H1 (cell line): ENCODE measurements at regions not wholly inside any gene's neighbourhood (a gene's known extent, or its start where the extent isn't known, plus 50 kb on each side); places are given as distances from the start of the nearest gene placed in this dataset.

ENCODE experiments used
- CTCF ChIA-PET: fragments of 300-600 bp; sonication (Branson Sonifier 250); formaldehyde crosslinking; loops from one replicate; lab custom pipeline; 2021; ENCODE audit not compliant: partially characterized antibody; lab: Charles Lee
- POLR2A ChIA-PET: fragments of 300-600 bp; sonication (Branson Sonifier 250); formaldehyde crosslinking; loops from one replicate; lab custom pipeline; 2021; ENCODE audit warnings: inconsistent platforms; ENCODE audit not compliant: partially characterized antibody; lab: Charles Lee
- DNase-seq, 2 experiments: peaks; one replicate each; pipeline versions ENCODE4 v3.0.0 to v3.0.0-alpha.2; 2010 to 2022; ENCODE audit warnings: low spot score in 2 of 2, low read depth in 1 of 2, mixed read lengths in 1 of 2
- FAIRE-seq: peaks from 2 replicates; lab custom pipeline; 2011; peaks lifted over from hg19 to GRCh38; lab: Jason Lieb, UNC
- H2AFZ ChIP-seq: 2 replicates; pipeline ENCODE4 v1.8.1; 2012; ENCODE audit warnings: low read length, inconsistent platforms
- H2AK5ac ChIP-seq: 2 replicates; pipeline ENCODE4 v1.6.1; 2013; ENCODE audit warnings: low read depth, low read length
- H2BK120ac ChIP-seq: replicated peaks from 2 replicates; pipeline ENCODE3; 2013; ENCODE audit warnings: low read depth, low read length, inconsistent platforms
- H2BK12ac ChIP-seq: 2 replicates; pipeline ENCODE4 v1.6.1; 2013; ENCODE audit warnings: low read depth, low read length
- H2BK15ac ChIP-seq: 2 replicates; pipeline ENCODE4 v1.6.1; 2013; ENCODE audit warnings: low read length
- H2BK20ac ChIP-seq: 2 replicates; pipeline ENCODE4 v1.6.1; 2013; ENCODE audit warnings: low read length
- H2BK5ac ChIP-seq: 2 replicates; pipeline ENCODE4 v1.6.1; 2013; ENCODE audit warnings: low read depth, low read length
- H3K14ac ChIP-seq: 2 replicates; pipeline ENCODE4 v1.6.1; 2013; ENCODE audit warnings: inconsistent platforms; ENCODE audit not compliant: insufficient read length
- H3K18ac ChIP-seq: 2 replicates; pipeline ENCODE4 v1.6.1; 2013; ENCODE audit warnings: low read length; ENCODE audit errors: extremely low read depth
- H3K23ac ChIP-seq: 2 replicates; pipeline ENCODE4 v1.6.1; 2013; ENCODE audit warnings: inconsistent platforms; ENCODE audit not compliant: insufficient read length
- H3K23me2 ChIP-seq: 2 replicates; pipeline ENCODE4 v1.6.1; 2013; ENCODE audit warnings: low read depth, low read length
- H3K27ac ChIP-seq: 2 replicates; pipeline ENCODE4 v1.6.1; 2011; ENCODE audit warnings: low read depth, low read length, inconsistent platforms
- H3K27me3 ChIP-seq, 4 experiments: replicated peaks in 1 of 4; 1 replicate in 1 of 4; 2 replicates in 3 of 4; pipeline versions ENCODE4 v1.6.1 to v1.8.1; 2011 to 2013; ENCODE audit warnings: low read length in 3 of 4, mild to moderate bottlenecking in 3 of 4, inconsistent platforms in 2 of 4, mixed read lengths in 2 of 4, moderate library complexity in 1 of 4; ENCODE audit not compliant: control insufficient read depth in 3 of 4, insufficient read depth in 3 of 4; ENCODE audit errors: extremely low read depth in 1 of 4
- H3K36me3 ChIP-seq, 4 experiments: 2 replicates each; pipeline versions ENCODE4 v1.6.1 to v1.8.1; 2011 to 2013; ENCODE audit warnings: mild to moderate bottlenecking in 4 of 4, low read length in 3 of 4, moderate library complexity in 2 of 4, control low read depth in 1 of 4, inconsistent platforms in 1 of 4; ENCODE audit not compliant: insufficient read depth in 4 of 4, control insufficient read depth in 2 of 4
- H3K4ac ChIP-seq: replicated peaks from 2 replicates; pipeline ENCODE3; 2013; ENCODE audit warnings: low read length, low read depth, mixed read lengths, inconsistent platforms; ENCODE audit not compliant: insufficient read length
- H3K4me1 ChIP-seq, 4 experiments: replicated peaks in 1 of 4; 1 replicate in 1 of 4; 2 replicates in 3 of 4; pipeline versions ENCODE4 v1.6.1 to v1.8.1; 2011 to 2013; ENCODE audit warnings: low read length in 3 of 4, inconsistent platforms in 2 of 4, mixed read lengths in 1 of 4; ENCODE audit not compliant: insufficient read depth in 4 of 4, control insufficient read depth in 3 of 4
- H3K4me2 ChIP-seq, 2 experiments: 2 replicates each; pipeline versions ENCODE4 v1.6.1 to v1.8.1; 2011 to 2013; ENCODE audit warnings: low read depth in 2 of 2, low read length in 2 of 2, control low read depth in 1 of 2, inconsistent platforms in 1 of 2, mild to moderate bottlenecking in 1 of 2; ENCODE audit not compliant: insufficient read depth in 1 of 2
- H3K4me3 ChIP-seq, 4 experiments: fragments of 200-600, 300-600 bp in 1 of 4; sonication (generic), shearing (Covaris generic), sonication (Bioruptor Twin) in 1 of 4; 2 replicates each; pipeline versions ENCODE4 v1.5.1 to v1.8.1; 2011 to 2016; ENCODE audit warnings: low read length in 4 of 4, low read depth in 3 of 4, control low read depth in 2 of 4, inconsistent platforms in 2 of 4, mild to moderate bottlenecking in 2 of 4, mixed read lengths in 1 of 4, moderate library complexity in 1 of 4; ENCODE audit not compliant: insufficient read depth in 2 of 4; ENCODE audit errors: extremely low read depth in 1 of 4
- H3K56ac ChIP-seq: replicated peaks from 2 replicates; pipeline ENCODE3; 2013; ENCODE audit warnings: low read depth, mild to moderate bottlenecking, mixed read lengths, low read length, inconsistent platforms; ENCODE audit not compliant: insufficient read length
- H3K79me1 ChIP-seq: 2 replicates; pipeline ENCODE4 v1.6.1; 2013; ENCODE audit warnings: low read depth, low read length, control low read depth
- H3K79me2 ChIP-seq, 2 experiments: 2 replicates each; pipeline versions ENCODE4 v1.6.1 to v1.8.1; 2012 to 2013; ENCODE audit warnings: low read length in 2 of 2, mild to moderate bottlenecking in 2 of 2, inconsistent platforms in 1 of 2; ENCODE audit not compliant: insufficient read depth in 2 of 2, control insufficient read depth in 1 of 2
- H3K9ac ChIP-seq, 4 experiments: replicated peaks in 1 of 4; 1 replicate in 1 of 4; 2 replicates in 3 of 4; pipeline versions ENCODE4 v1.6.1 to v1.8.1; 2011 to 2013; ENCODE audit warnings: low read depth in 3 of 4, low read length in 3 of 4, control low read depth in 2 of 4, mild to moderate bottlenecking in 2 of 4, moderate library complexity in 2 of 4, inconsistent platforms in 1 of 4; ENCODE audit errors: extremely low read depth in 1 of 4
- H3K9me3 ChIP-seq, 2 experiments: 2 replicates each; pipeline versions ENCODE4 v1.6.1 to v1.8.1; 2012 to 2013; ENCODE audit warnings: mild to moderate bottlenecking in 2 of 2, moderate library complexity in 2 of 2, control low read depth in 1 of 2, inconsistent platforms in 1 of 2, low read depth in 1 of 2, low read length in 1 of 2, mixed read lengths in 1 of 2; ENCODE audit not compliant: insufficient read depth in 2 of 2
- H4K20me1 ChIP-seq, 2 experiments: replicated peaks in 1 of 2; 2 replicates each; pipeline versions ENCODE3 to v1.8.1; 2011 to 2013; ENCODE audit warnings: inconsistent platforms in 2 of 2, low read length in 2 of 2, mild to moderate bottlenecking in 1 of 2; ENCODE audit not compliant: insufficient read depth in 2 of 2, control insufficient read depth in 1 of 2
- H4K5ac ChIP-seq: 2 replicates; pipeline ENCODE4 v1.6.1; 2013; ENCODE audit warnings: low read length, low read depth, mixed read lengths, inconsistent platforms; ENCODE audit not compliant: insufficient read length
- H4K8ac ChIP-seq: 2 replicates; pipeline ENCODE4 v1.8.0; 2013; ENCODE audit warnings: mild to moderate bottlenecking, moderate library complexity, low read length, inconsistent platforms; ENCODE audit not compliant: insufficient read depth; ENCODE audit errors: extremely low read depth
- H4K91ac ChIP-seq: replicated peaks from 2 replicates; pipeline ENCODE3; 2013; ENCODE audit warnings: low read length, mixed read lengths, inconsistent platforms; ENCODE audit not compliant: insufficient read length
- BRCA1 ChIP-seq: IDR thresholded peaks from 2 replicates; pipeline ENCODE4 v1.6.1; 2012; ENCODE audit warnings: low read depth, low read length, improper control_type of control experiment
- CBX5 ChIP-seq: fragments of 300-800, 300-1000 bp; sonication (generic); IDR thresholded peaks from 2 replicates; pipeline ENCODE4 v1.7.1; 2016; ENCODE audit warnings: antibody characterized with exemption, low read length, low read depth
- CHD2 ChIP-seq: IDR thresholded peaks from 2 replicates; pipeline ENCODE4 v1.6.1; 2012; ENCODE audit warnings: low read length, improper control_type of control experiment
- CTBP2 ChIP-seq: IDR thresholded peaks from 2 replicates; pipeline ENCODE4 v1.7.0; 2011; ENCODE audit warnings: borderline replicate concordance, mild to moderate bottlenecking, moderate library complexity, mixed read lengths, low read length; ENCODE audit not compliant: insufficient read depth, insufficient read length
- EGR1 ChIP-seq: IDR thresholded peaks from 2 replicates; pipeline ENCODE4 v1.6.1; 2011; ENCODE audit warnings: low read depth, low read length, borderline replicate concordance
- GTF2F1 ChIP-seq: IDR thresholded peaks from 2 replicates; pipeline ENCODE4 v1.6.1; 2012; ENCODE audit warnings: low read depth, low read length, improper control_type of control experiment, borderline replicate concordance
- KDM1A ChIP-seq: fragments of 200-600, 300-600 bp; sonication (generic); IDR thresholded peaks from 2 replicates; pipeline ENCODE4 v1.7.1; 2016; ENCODE audit warnings: mild to moderate bottlenecking, low read length, borderline replicate concordance
- NRF1 ChIP-seq: IDR thresholded peaks from 2 replicates; pipeline ENCODE4 v1.6.1; 2011; ENCODE audit warnings: mild to moderate bottlenecking, low read depth, low read length, improper control_type of control experiment
- SIN3A ChIP-seq, 2 experiments: IDR thresholded peaks in 1 of 2; conservative IDR thresholded peaks in 1 of 2; 2 replicates each; pipeline ENCODE4 v1.6.1; 2011 to 2012; ENCODE audit warnings: low read length in 2 of 2, improper control_type of control experiment in 1 of 2, low read depth in 1 of 2, mild to moderate bottlenecking in 1 of 2
- SIRT6 ChIP-seq: IDR thresholded peaks from one replicate; pipeline ENCODE4 v1.7.1; 2012; ENCODE audit warnings: low read length, inconsistent platforms
- TAF1 ChIP-seq: IDR thresholded peaks from 2 replicates; pipeline ENCODE4 v1.6.1; 2011; ENCODE audit warnings: mild to moderate bottlenecking, low read depth, low read length
- YY1 ChIP-seq: IDR thresholded peaks from 2 replicates; pipeline ENCODE4 v1.6.1; 2011; ENCODE audit warnings: low read depth, mild to moderate bottlenecking, low read length
- WGBS, 2 experiments: shearing (Covaris generic) in 1 of 2; methylation state at CpG; one replicate each; pipeline versions ENCODE4 v1.1.6 to v1.1.7; 2013 to 2015; ENCODE audit warnings: low lambda C conversion rate in 2 of 2, mixed read lengths in 2 of 2, inconsistent platforms in 1 of 2, low coverage in 1 of 2, missing lambda C conversion rate in 1 of 2; ENCODE audit not compliant: insufficient replicate concordance in 2 of 2, insufficient coverage in 1 of 2, insufficient read length in 1 of 2; ENCODE audit errors: extremely low coverage in 1 of 2, missing lambda C conversion rate in 1 of 2; 5-methylcytosine and 5-hydroxymethylcytosine counted together
- TF ChIP-seq, protein P1 (sequence below): IDR thresholded peaks from 2 replicates; pipeline ENCODE4 v1.6.1; 2012; ENCODE audit warnings: inconsistent platforms

DNA sequence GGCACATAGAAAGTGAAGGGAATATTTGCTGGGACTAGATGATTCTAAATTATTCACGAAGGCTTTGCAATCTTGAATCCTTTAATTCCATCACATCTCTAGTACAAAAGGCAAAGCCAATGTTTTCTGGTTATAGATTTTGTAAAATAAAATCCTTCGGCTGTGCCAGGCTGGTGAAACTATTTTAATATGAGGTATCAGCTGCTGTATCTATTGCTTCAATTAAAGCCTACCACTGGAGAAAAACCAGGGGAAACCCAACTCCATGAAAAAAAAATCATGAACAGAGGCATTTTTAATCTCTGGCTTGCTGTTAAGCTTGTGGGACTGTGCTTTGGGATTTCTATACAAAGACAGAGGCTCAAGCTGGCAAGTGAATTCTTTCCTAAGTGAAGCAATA is 271.8 kb downstream of the QKI start:
- H2AFZ ChIP-seq: no peak overlapping the region
- H3K56ac ChIP-seq: no peak overlapping the region
- no peak overlapping the region for H3K27ac ChIP-seq
- H2AK5ac ChIP-seq: no peak overlapping the region
- H4K8ac ChIP-seq: no peak overlapping the region
- CTCF ChIA-PET: interaction anchor here (0.6 kb wide), 1 partner anchor 726 kb away, joined by 3 read pairs; no protein-coding TSS in a partner anchor
- no peak for DNase-seq
- 92% methylated on average over 2 of the region's 2 CpGs; no CpG with 5 or more reads in 1 of the 2 experiments for WGBS, 2 experiments
- H3K36me3 ChIP-seq: no peaks in the 10 kb centered on the region; a peak in 1 of 8 replicates
- H3K4me1 ChIP-seq: no peaks in the 10 kb centered on the region
- H2BK20ac ChIP-seq: no peak overlapping the region
- H4K91ac ChIP-seq: no peak overlapping the region
- H3K27me3 ChIP-seq: no peaks in the 10 kb centered on the region
- no peaks in the 10 kb centered on the region for H4K20me1 ChIP-seq
- H3K9ac ChIP-seq: no peak overlapping the region
- no peak overlapping the region for H3K14ac ChIP-seq
- no peak overlapping the region for H2BK15ac ChIP-seq
- H3K18ac ChIP-seq: no peak overlapping the region
- H3K79me2 ChIP-seq: no peaks in the 10 kb centered on the region
- H3K4ac ChIP-seq: no peak overlapping the region
- H3K79me1 ChIP-seq: no peaks in the 10 kb centered on the region
- H3K4me2 ChIP-seq: no peak overlapping the region
- H2BK120ac ChIP-seq: no peak overlapping the region
- POLR2A ChIA-PET: interaction anchor here (0.5 kb wide), 1 partner anchor 109 kb away, joined by 4 read pairs; no protein-coding TSS in a partner anchor
- no peak for FAIRE-seq
- H3K9me3 ChIP-seq: no peaks in the 10 kb centered on the region
- H3K4me3 ChIP-seq: no peak overlapping the region
- no peak overlapping the region for H3K23ac ChIP-seq
- no peak overlapping the region for H2BK5ac ChIP-seq
- no peak overlapping the region for H2BK12ac ChIP-seq
- H4K5ac ChIP-seq: no peak overlapping the region
- no peaks in the 10 kb centered on the region for H3K23me2 ChIP-seq
- TF ChIP-seq SIRT6 (no peak), NRF1 (no peak), EGR1 (no peak), KDM1A (no peak), BRCA1 (no peak), TAF1 (no peak), YY1 (no peak), CTBP2 (no peak), CBX5 (no peak), CHD2 (no peak), GTF2F1 (no peak), SIN3A (conservative IDR thresholded peaks at IDR 0.05 in 1 of 2, IDR thresholded peaks at IDR 0.05 in 1 of 2; ENCODE audit: low read depth in 1 of 2, low read length in 2 of 2) (no peak)
- TF ChIP-seq, protein P1, sequence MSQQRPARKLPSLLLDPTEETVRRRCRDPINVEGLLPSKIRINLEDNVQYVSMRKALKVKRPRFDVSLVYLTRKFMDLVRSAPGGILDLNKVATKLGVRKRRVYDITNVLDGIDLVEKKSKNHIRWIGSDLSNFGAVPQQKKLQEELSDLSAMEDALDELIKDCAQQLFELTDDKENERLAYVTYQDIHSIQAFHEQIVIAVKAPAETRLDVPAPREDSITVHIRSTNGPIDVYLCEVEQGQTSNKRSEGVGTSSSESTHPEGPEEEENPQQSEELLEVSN: no peak
